Hypothalamus (tissue), 51 donors: ENCODE measurements at regions not wholly inside any gene's neighbourhood (a gene's known extent, or its start where the extent isn't known, plus 50 kb on each side); places are given as distances from the start of the nearest gene placed in this dataset.

Experiments
- DNase-seq, 51 donors: peaks; one replicate each; lab custom pipeline; 2025; lab: John Stamatoyannopoulos, UW

GRCh38 chr14:49396801-49397200 is 189.4 kb downstream of the RPS29 start:
- no peak for DNase-seq

GRCh38 chr14:49381778-49382177 is 204.4 kb downstream of the RPS29 start:
- DNase-seq, result no peak

GRCh38 chr14:49367696-49368095 is 218.5 kb downstream of the RPS29 start:
- DNase-seq, result no peak

- no peak for DNase-seq
Measured at GRCh38 chr14:49366416-49366815, 219.8 kb downstream of the RPS29 start.

GRCh38 chr14:49364752-49365117 is 221.4 kb downstream of the RPS29 start:
- DNase-seq, result no peak

GRCh38 chr14:49363821-49364751 is 222.1 kb downstream of the RPS29 start:
- no peak for DNase-seq

- DNase-seq, result no peak
Measured at GRCh38 chr14:49362916-49363315, 223.3 kb downstream of the RPS29 start.

- DNase-seq, result no peak
Measured at GRCh38 chr14:49339130-49339529, 247.1 kb downstream of the RPS29 start.

GRCh38 chr14:49319810-49320209 is 266.4 kb downstream of the RPS29 start:
- DNase-seq, result no peak

GRCh38 chr14:49315570-49315969 is 270.6 kb downstream of the RPS29 start:
- no peak for DNase-seq

GRCh38 chr14:49314737-49315136 is 271.4 kb downstream of the RPS29 start:
- no peak for DNase-seq

- no peak for DNase-seq
Measured at GRCh38 chr14:49313108-49313507, 273.1 kb downstream of the RPS29 start.

GRCh38 chr14:49310298-49310697 is 275.9 kb downstream of the RPS29 start:
- DNase-seq, result no peak

- no peak for DNase-seq
Measured at GRCh38 chr14:49306152-49306751, 279.9 kb downstream of the RPS29 start.

GRCh38 chr14:49303946-49304516 is 282.1 kb downstream of the RPS29 start:
- peak in 4 of 51 donors; percentile 1 to 10 (median 7) for DNase-seq

- no peak for DNase-seq
Measured at GRCh38 chr14:49297102-49297501, 289.1 kb downstream of the RPS29 start.

- no peak for DNase-seq
Measured at GRCh38 chr14:49294621-49295148, 291.5 kb downstream of the RPS29 start.

GRCh38 chr14:49287004-49287403 is 299.2 kb downstream of the RPS29 start:
- DNase-seq, result no peak

- DNase-seq, result no peak
Measured at GRCh38 chr14:49286257-49286983, 299.8 kb downstream of the RPS29 start.

- DNase-seq, result no peak
Measured at GRCh38 chr14:49280566-49280965, 305.6 kb downstream of the RPS29 start.

- DNase-seq, result no peak
Measured at GRCh38 chr14:49250517-49250916, 335.7 kb downstream of the RPS29 start.
